ENCODE measurements at regions not wholly inside any gene's neighbourhood (a gene's known extent, or its start where the extent isn't known, plus 50 kb on each side); places are given as distances from the start of the nearest gene placed in this dataset.

DNA sequence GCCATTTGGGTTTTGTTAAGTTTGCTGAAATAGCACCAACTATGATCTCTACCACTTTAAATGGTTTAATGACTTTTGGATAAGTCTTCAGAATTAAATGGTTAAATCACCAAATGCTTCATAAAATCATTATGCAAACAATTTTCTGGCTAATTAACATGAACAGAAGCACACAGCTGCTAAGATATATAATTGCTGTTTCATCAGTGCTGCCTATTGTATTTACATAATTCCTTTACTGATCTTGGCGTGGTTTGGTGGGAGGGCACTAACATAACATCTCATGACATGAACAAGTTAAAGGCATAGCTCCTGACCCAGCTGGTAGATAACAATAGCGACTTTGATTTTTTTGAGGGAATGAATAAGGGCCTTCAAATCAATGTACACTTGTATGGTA lies 94.1 kb downstream of the FZD1 start:
- TF ChIP-seq, protein P1, sequence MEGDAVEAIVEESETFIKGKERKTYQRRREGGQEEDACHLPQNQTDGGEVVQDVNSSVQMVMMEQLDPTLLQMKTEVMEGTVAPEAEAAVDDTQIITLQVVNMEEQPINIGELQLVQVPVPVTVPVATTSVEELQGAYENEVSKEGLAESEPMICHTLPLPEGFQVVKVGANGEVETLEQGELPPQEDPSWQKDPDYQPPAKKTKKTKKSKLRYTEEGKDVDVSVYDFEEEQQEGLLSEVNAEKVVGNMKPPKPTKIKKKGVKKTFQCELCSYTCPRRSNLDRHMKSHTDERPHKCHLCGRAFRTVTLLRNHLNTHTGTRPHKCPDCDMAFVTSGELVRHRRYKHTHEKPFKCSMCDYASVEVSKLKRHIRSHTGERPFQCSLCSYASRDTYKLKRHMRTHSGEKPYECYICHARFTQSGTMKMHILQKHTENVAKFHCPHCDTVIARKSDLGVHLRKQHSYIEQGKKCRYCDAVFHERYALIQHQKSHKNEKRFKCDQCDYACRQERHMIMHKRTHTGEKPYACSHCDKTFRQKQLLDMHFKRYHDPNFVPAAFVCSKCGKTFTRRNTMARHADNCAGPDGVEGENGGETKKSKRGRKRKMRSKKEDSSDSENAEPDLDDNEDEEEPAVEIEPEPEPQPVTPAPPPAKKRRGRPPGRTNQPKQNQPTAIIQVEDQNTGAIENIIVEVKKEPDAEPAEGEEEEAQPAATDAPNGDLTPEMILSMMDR (IDR thresholded peaks at IDR 0.05): no peak
- TF ChIP-seq ZFX (IDR thresholded peaks at IDR 0.05; ENCODE audit: borderline replicate concordance): no peak

All from 22Rv1 (cell line).